PC-3 (cell line): ENCODE measurements at regions not wholly inside any gene's neighbourhood (a gene's known extent, or its start where the extent isn't known, plus 50 kb on each side); places are given as distances from the start of the nearest gene placed in this dataset.

Experiments used
- ATAC-seq: fragments of 200-7000 bp; cut with Tn5 transposase; 2 replicates; pipeline ENCODE4 v1.9.1; 2020; ENCODE audit warnings: mild to moderate bottlenecking, moderate library complexity
- BruUV-seq: library from RNA; stranded (reverse); fragments of 400-500 nt; replicated peaks from 2 replicates; lab custom pipeline; 2021; lab: Mats Ljungman, UMichigan
- CTCF ChIA-PET: fragments of 300-600 bp; sonication (Branson Sonifier 250); formaldehyde crosslinking; loops from one replicate; lab custom pipeline; 2022; ENCODE audit warnings: antibody characterized with exemption; lab: Charles Lee
- POLR2A ChIA-PET: fragments of 300-600 bp; sonication (Branson Sonifier 250); formaldehyde crosslinking; loops from one replicate; lab custom pipeline; 2022; ENCODE audit warnings: antibody characterized with exemption; ENCODE audit not compliant: unreplicated experiment; lab: Charles Lee
- DNase-seq: peaks from one replicate; pipeline ENCODE4 v3.0.0-alpha.2; 2015
- H2AFZ ChIP-seq: fragments of 300-600 bp; sonication (generic); 2 replicates; pipeline ENCODE4 v1.6.0; 2016; ENCODE audit warnings: antibody characterized with exemption, low read length
- H3F3A ChIP-seq: fragments of 300-600 bp; sonication (generic); one replicate; pipeline ENCODE4 v1.6.0; 2017; ENCODE audit warnings: antibody characterized with exemption, low read length, control low read depth, mild to moderate bottlenecking; ENCODE audit not compliant: unreplicated experiment
- H3K27ac ChIP-seq: fragments of 300-600 bp; sonication (generic); 2 replicates; pipeline ENCODE4 v1.5.1; 2016; ENCODE audit warnings: mild to moderate bottlenecking, low read length
- H3K27me3 ChIP-seq: fragments of 300-600 bp; sonication (generic); 2 replicates; pipeline ENCODE4 v1.6.1; 2016; ENCODE audit warnings: low read length, mixed read lengths
- H3K36me3 ChIP-seq: fragments of 300-600 bp; sonication (generic); 2 replicates; pipeline ENCODE4 v1.6.1; 2016; ENCODE audit warnings: low read depth, mixed run types, low read length, mixed read lengths
- H3K4me1 ChIP-seq: fragments of 300-600 bp; sonication (generic); 2 replicates; pipeline ENCODE4 v1.5.1; 2016; ENCODE audit warnings: low read length; ENCODE audit not compliant: insufficient read depth
- H3K4me2 ChIP-seq: fragments of 300-600 bp; sonication (generic); 2 replicates; pipeline ENCODE4 v1.6.0; 2016; ENCODE audit warnings: low read length
- H3K4me3 ChIP-seq: fragments of 300-600 bp; sonication (generic); 2 replicates; pipeline ENCODE4 v1.5.1; 2016; ENCODE audit warnings: mild to moderate bottlenecking, low read length, mixed read lengths
- H3K79me2 ChIP-seq: fragments of 300-600 bp; sonication (generic); 2 replicates; pipeline ENCODE4 v1.6.1; 2017; ENCODE audit warnings: low read length, mixed read lengths
- H3K9ac ChIP-seq: fragments of 300-600 bp; sonication (generic); 2 replicates; pipeline ENCODE4 v1.6.0; 2016; ENCODE audit warnings: mild to moderate bottlenecking, low read length
- H3K9me2 ChIP-seq: fragments of 300-600 bp; sonication (generic); replicated peaks from 2 replicates; pipeline ENCODE4 v1.6.1; 2016; ENCODE audit warnings: mixed run types, low read length, mixed read lengths
- H3K9me3 ChIP-seq: fragments of 300-600 bp; sonication (generic); 2 replicates; pipeline ENCODE4 v1.6.1; 2016; ENCODE audit warnings: low read length, mixed read lengths
- H4K20me1 ChIP-seq: fragments of 300-600 bp; sonication (generic); 2 replicates; pipeline ENCODE4 v1.6.1; 2016; ENCODE audit warnings: low read length, mixed read lengths
- CTCF ChIP-seq: fragments of 300-600 bp; sonication (generic); conservative IDR thresholded peaks from 2 replicates; pipeline ENCODE4 v1.5.1; 2017; ENCODE audit warnings: antibody characterized with exemption, low read depth, mild to moderate bottlenecking, low read length
- EZH2 ChIP-seq: fragments of 300-600 bp; sonication (generic); IDR thresholded peaks from one replicate; pipeline ENCODE4 v1.6.1; 2017; ENCODE audit warnings: antibody characterized with exemption, mild to moderate bottlenecking, low read length; ENCODE audit not compliant: unreplicated experiment
- EZH2phosphoT487 ChIP-seq: fragments of 300-600 bp; sonication (generic); IDR thresholded peaks from 2 replicates; pipeline ENCODE4 v1.6.1; 2018; ENCODE audit warnings: mild to moderate bottlenecking, antibody characterized with exemption, low read length, borderline replicate concordance
- intact Hi-C: fragments of 100-400 bp; cut with micrococcal nuclease; formaldehyde crosslinking; loops from 2 replicates; pipeline ENCODE4 v1.9.0; 2023

DNA sequence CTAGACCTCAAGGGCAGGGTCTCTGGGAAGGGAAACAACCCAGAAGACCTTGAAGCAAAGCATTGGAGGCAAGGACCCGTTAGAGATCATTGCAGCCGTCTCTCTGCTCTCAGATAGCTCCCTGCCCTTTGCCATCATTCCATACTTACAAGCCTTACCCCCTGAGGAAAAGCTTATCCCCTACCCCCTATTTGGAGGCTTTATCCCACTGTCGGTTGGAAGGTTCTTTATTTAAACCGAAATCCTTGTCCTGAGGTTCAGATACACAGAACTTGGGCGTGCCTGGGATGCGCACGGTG is 84.4 kb downstream of the EFNB1 start:
- ATAC-seq, result no peak
- no peak for DNase-seq
- intact Hi-C loops, result no loop called here
- no peaks in the 10 kb centered on the region for H4K20me1 ChIP-seq
- H3K36me3 ChIP-seq, result no peaks in the 10 kb centered on the region
- H3K4me2 ChIP-seq, result no peak overlapping the region
- CTCF ChIA-PET, result no interaction called here
- H3K79me2 ChIP-seq, result no peaks in the 10 kb centered on the region
- no TSS peak for BruUV-seq
- no peak for TF ChIP-seq EZH2phosphoT487
- no peak for TF ChIP-seq EZH2
- no peak for TF ChIP-seq CTCF
- H3K4me1 ChIP-seq, result no peaks in the 10 kb centered on the region
- H3K27me3 ChIP-seq, result no peaks in the 10 kb centered on the region
- no peak overlapping the region for H2AFZ ChIP-seq
- no peak overlapping the region for H3K27ac ChIP-seq
- no peaks in the 10 kb centered on the region for H3K9me3 ChIP-seq
- H3K4me3 ChIP-seq, result no peak overlapping the region
- POLR2A ChIA-PET, result no interaction called here
- H3K9ac ChIP-seq, result no peak overlapping the region
- H3F3A ChIP-seq, result no peaks in the 10 kb centered on the region
- H3K9me2 ChIP-seq, result no peaks in the 10 kb centered on the region

DNA sequence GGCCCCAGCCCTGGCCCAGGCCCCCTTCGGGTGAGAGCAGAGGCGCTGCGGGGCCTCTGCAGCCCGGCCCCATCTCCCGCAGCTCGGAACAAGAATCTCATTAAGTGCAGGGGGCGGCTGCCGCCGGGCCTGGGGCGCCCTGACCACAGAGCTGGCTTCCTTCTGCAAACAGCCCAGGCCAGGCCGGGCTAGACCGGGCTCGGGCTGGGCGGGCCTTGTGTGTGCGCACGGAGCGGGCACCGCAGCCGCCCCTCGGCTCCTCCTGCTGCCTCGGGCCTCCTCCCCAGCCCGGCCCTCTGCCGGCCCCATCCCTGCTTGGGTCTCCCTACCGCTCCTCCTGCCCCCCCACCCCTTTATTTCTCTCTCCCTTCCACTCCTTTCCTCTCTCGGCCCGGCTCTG is 83.3 kb downstream of the EFNB1 start:
- Histone ChIP-seq H3K4me2 (no peak overlapping the region), H3K4me1 (no peaks in the 10 kb centered on the region), H3K36me3 (no peaks in the 10 kb centered on the region), H3K4me3 (no peak overlapping the region), H2AFZ (no peak overlapping the region), H3K27me3 (no peaks in the 10 kb centered on the region), H4K20me1 (no peaks in the 10 kb centered on the region), H3K9me3 (no peaks in the 10 kb centered on the region), H3F3A (no peaks in the 10 kb centered on the region), H3K9me2 (no peaks in the 10 kb centered on the region), H3K27ac (no peak overlapping the region), H3K79me2 (no peaks in the 10 kb centered on the region), H3K9ac (no peak overlapping the region)
- CTCF ChIA-PET, result no interaction called here
- intact Hi-C loops, result no loop called here
- POLR2A ChIA-PET, result no interaction called here
- DNase-seq (no peak), ATAC-seq (no peak)
- TF ChIP-seq EZH2phosphoT487, result no peak
- no peak for TF ChIP-seq EZH2
- no peak for TF ChIP-seq CTCF
- no TSS peak for BruUV-seq

- H3K9ac ChIP-seq, result no peak overlapping the region
- H3K27me3 ChIP-seq, result no peaks in the 10 kb centered on the region
- no peaks in the 10 kb centered on the region for H3K79me2 ChIP-seq
- intact Hi-C loops, result no loop called here
- no peak overlapping the region for H3K4me2 ChIP-seq
- TF ChIP-seq CTCF (no peak), EZH2phosphoT487 (no peak), EZH2 (no peak)
- no peaks in the 10 kb centered on the region for H3K4me1 ChIP-seq
- DNase-seq (no peak), ATAC-seq (no peak)
- H3K27ac ChIP-seq, result no peak overlapping the region
- no peaks in the 10 kb centered on the region for H3K9me3 ChIP-seq
- H3K4me3 ChIP-seq, result no peak overlapping the region
- H4K20me1 ChIP-seq, result no peaks in the 10 kb centered on the region
- POLR2A ChIA-PET, result interaction anchor here (1.4 kb wide), 1 partner anchor 82 kb away, joined by 7 read pairs; the partner anchor contains the start of gene EFNB1
- BruUV-seq, result no TSS peak
- CTCF ChIA-PET, result no interaction called here
- no peaks in the 10 kb centered on the region for H3F3A ChIP-seq
- no peak overlapping the region for H2AFZ ChIP-seq
- H3K36me3 ChIP-seq, result no peaks in the 10 kb centered on the region
- no peaks in the 10 kb centered on the region for H3K9me2 ChIP-seq
These were observed 82.1 kb downstream of the EFNB1 start for GRCh38 chrX:68910731-68911428.
